Mucosa of descending colon (tissue), 3 donors: ENCODE measurements at regions not wholly inside any gene's neighbourhood (a gene's known extent, or its start where the extent isn't known, plus 50 kb on each side); places are given as distances from the start of the nearest gene placed in this dataset.

Experiments used
- ATAC-seq: fragments of 200-7000 bp; cut with Tn5 transposase; one replicate; pipeline ENCODE4 v1.9.1; 2020; ENCODE audit warnings: mild to moderate bottlenecking, moderate library complexity
- DNase-seq, 3 donors: peaks; one replicate each; pipeline ENCODE4 v3.0.0-alpha.2; 2020
- H3K36me3 ChIP-seq: fragments of 200-600 bp; one replicate; pipeline ENCODE4 v1.8.0; 2021; ENCODE audit warnings: low read depth, mild to moderate bottlenecking
- H3K4me1 ChIP-seq: fragments of 200-600 bp; one replicate; pipeline ENCODE4 v1.8.0; 2021; ENCODE audit warnings: low read depth, mild to moderate bottlenecking
- H3K4me3 ChIP-seq: fragments of 200-600 bp; one replicate; pipeline ENCODE4 v1.8.0; 2021; ENCODE audit warnings: mild to moderate bottlenecking
- H3K9me3 ChIP-seq: fragments of 200-600 bp; one replicate; pipeline ENCODE4 v1.8.0; 2021; ENCODE audit warnings: mild to moderate bottlenecking
- intact Hi-C, 2 donors: fragments of 100-400 bp; cut with DNase I in 1 of 2; cut with micrococcal nuclease in 1 of 2; formaldehyde crosslinking; loops; one replicate each; pipeline versions ENCODE4 v1.11.0 to v1.11.1; 2022; cut with DNase I, micrococcal nuclease
- TF ChIP-seq, protein P1 (sequence below): fragments of 200-600 bp; IDR thresholded peaks from one replicate; pipeline ENCODE4 v1.8.0; 2022; ENCODE audit warnings: antibody characterized with exemption, mild to moderate bottlenecking
- donor health status: DM: no; HTN: no; CAD: no; lungs with moderate emphysema.
- donor health status: DM: no; HTN: no; CAD: no.
- donor health status: DM: no; HTN: yes; CAD: no.

DNA sequence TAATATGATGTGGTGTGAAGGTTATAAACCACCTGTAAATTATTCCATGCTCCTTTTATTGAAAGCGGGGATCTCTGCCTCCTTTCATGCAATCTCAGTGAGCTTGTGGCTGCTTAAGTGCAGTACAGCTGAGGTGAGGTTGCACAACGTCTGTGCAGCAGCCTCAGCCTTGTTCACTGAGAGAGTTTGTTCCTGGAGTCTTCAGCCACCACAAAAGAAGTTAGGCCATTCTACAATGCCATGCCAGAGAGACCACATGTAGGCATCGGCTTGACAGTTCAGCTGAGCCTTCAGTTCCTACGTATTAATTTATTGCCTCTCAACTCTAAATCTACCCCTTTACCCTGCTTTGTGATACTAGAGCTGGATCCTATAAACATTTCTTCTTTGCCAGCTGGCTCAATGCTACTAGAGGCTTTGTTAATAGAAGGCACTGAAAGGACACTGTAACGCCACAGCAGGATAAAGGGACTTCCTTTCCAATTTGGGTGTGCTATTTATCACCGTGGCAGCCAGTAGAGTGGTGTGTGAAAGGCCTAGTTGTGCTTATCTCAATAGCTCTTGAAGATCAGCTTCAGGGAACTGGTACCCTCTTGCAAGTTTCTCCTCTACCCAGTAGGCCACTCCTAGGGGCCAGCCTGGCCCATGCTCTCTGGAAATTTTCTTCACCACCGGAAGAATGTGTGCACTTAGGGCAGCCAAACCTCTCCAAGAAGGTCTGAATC is 337.7 kb downstream of the IPO8 start:
- intact Hi-C loops, result no loop called here
- ATAC-seq (no peak), DNase-seq (no peak)
- Histone ChIP-seq H3K4me3 (no peak overlapping the region), H3K4me1 (no peaks in the 10 kb centered on the region), H3K9me3 (peaks cover 7% of the 10 kb centered on the region), H3K36me3 (no peaks in the 10 kb centered on the region)
- TF ChIP-seq, protein P1, sequence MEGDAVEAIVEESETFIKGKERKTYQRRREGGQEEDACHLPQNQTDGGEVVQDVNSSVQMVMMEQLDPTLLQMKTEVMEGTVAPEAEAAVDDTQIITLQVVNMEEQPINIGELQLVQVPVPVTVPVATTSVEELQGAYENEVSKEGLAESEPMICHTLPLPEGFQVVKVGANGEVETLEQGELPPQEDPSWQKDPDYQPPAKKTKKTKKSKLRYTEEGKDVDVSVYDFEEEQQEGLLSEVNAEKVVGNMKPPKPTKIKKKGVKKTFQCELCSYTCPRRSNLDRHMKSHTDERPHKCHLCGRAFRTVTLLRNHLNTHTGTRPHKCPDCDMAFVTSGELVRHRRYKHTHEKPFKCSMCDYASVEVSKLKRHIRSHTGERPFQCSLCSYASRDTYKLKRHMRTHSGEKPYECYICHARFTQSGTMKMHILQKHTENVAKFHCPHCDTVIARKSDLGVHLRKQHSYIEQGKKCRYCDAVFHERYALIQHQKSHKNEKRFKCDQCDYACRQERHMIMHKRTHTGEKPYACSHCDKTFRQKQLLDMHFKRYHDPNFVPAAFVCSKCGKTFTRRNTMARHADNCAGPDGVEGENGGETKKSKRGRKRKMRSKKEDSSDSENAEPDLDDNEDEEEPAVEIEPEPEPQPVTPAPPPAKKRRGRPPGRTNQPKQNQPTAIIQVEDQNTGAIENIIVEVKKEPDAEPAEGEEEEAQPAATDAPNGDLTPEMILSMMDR, result no peak

- Histone ChIP-seq H3K4me1 (no peaks in the 10 kb centered on the region), H3K36me3 (no peaks in the 10 kb centered on the region), H3K4me3 (no peak overlapping the region), H3K9me3 (peaks cover 16% of the 10 kb centered on the region)
- no peak for ATAC-seq
- TF ChIP-seq, protein P1, result no peak
- DNase-seq, result no peak
- intact Hi-C loops, result no loop called here
Observed at GRCh38 chr12:30345744-30346471, 349.8 kb downstream of the IPO8 start.

DNA sequence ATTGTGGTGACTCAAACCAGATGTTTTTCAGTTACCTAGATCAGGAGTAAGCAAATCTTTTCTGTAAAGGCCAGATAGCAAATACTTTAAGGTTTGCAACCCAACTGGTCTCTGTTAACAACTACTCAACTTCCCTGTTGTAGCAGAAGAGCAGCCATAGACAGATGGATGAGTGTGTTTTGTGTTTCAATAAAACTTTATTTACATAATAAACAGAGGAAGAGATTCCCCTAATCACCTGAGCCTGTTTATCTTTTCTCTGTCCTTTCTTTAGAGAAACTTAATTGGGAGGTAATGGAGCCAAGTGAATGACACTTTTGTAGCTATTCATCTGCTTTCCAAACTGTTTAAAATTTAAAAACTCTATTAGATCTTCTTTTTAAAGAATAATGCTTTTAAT is 365.1 kb downstream of the IPO8 start:
- ATAC-seq, result no peak
- no peaks in the 10 kb centered on the region for H3K36me3 ChIP-seq
- no peaks in the 10 kb centered on the region for H3K4me1 ChIP-seq
- TF ChIP-seq, protein P1, result no peak
- intact Hi-C loops, result no loop called here
- no peak overlapping the region for H3K4me3 ChIP-seq
- H3K9me3 ChIP-seq, result peaks cover 16% of the 10 kb centered on the region
- DNase-seq, result no peak

DNA sequence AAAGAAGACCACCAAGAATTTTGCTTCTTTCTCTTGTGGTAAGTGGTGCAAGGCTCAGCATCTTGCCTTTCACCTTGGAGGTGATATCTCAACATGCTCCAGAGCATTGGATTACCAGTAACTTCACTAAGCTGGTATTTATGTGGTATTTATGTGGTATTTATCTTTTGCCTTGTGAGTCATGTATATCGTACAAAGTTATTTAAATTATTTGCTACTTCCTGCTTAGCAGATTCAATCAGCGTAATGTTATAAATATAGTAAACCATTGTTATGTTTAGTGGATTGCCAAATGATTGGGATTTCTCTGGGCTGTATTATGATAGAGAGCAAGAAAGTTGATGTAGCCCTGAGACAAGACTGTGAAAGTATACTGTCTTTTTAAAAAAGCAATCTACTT is 366.4 kb downstream of the IPO8 start:
- no peaks in the 10 kb centered on the region for H3K36me3 ChIP-seq
- no peak for DNase-seq
- TF ChIP-seq, protein P1, result no peak
- H3K9me3 ChIP-seq, result peaks cover 24% of the 10 kb centered on the region
- intact Hi-C loops, result no loop called here
- ATAC-seq, result no peak
- H3K4me1 ChIP-seq, result no peaks in the 10 kb centered on the region
- no peak overlapping the region for H3K4me3 ChIP-seq

DNA sequence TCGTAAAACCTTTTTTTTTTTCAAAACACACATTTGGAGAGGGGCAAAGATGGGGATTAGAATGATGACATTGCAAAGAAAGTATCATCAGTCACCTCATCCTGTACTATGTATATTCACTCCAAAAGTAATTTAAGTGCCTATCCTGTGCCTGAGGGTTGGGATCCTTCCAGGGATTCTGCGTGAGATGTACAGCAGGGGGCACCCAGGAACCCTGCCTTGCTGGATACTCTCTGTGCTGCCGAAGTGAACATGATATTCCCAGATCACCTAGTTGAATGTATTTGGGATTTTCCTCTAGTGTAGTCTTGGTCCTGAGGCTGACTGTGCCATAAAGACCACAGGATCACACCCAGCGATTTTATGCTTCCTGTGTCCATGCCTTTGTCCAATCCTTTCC is 372.7 kb downstream of the IPO8 start:
- H3K36me3 ChIP-seq, result no peaks in the 10 kb centered on the region
- no peak for DNase-seq
- intact Hi-C loops, result no loop called here
- ATAC-seq, result no peak
- no peaks in the 10 kb centered on the region for H3K4me1 ChIP-seq
- TF ChIP-seq, protein P1, result no peak
- H3K9me3 ChIP-seq, result peaks cover 36% of the 10 kb centered on the region
- no peak overlapping the region for H3K4me3 ChIP-seq
